Osteocyte (in vitro differentiated cells): ENCODE measurements at regions not wholly inside any gene's neighbourhood (a gene's known extent, or its start where the extent isn't known, plus 50 kb on each side); places are given as distances from the start of the nearest gene placed in this dataset.
"Not testable (repeated sequence)": the region's sequence is repeated elsewhere in the genome, so short reads cannot be mapped to it uniquely, and the experiment has no call there.

ENCODE experiments used
- DNase-seq: peaks from one replicate; pipeline ENCODE4 v3.0.0; 2021; ENCODE audit warnings: mixed read lengths; ENCODE audit not compliant: unreplicated experiment; ENCODE audit errors: extremely low spot score
- H3K27ac Mint-ChIP-seq: one replicate; pipeline ENCODE4 v1.8.0; 2021; ENCODE audit warnings: mild to moderate bottlenecking, mixed read lengths; ENCODE audit not compliant: unreplicated experiment
- H3K27me3 Mint-ChIP-seq: one replicate; pipeline ENCODE4 v1.8.0; 2021; ENCODE audit warnings: mixed read lengths; ENCODE audit not compliant: unreplicated experiment
- H3K36me3 Mint-ChIP-seq: one replicate; pipeline ENCODE4 v1.8.0; 2021; ENCODE audit warnings: mixed read lengths; ENCODE audit not compliant: unreplicated experiment
- H3K4me1 Mint-ChIP-seq: one replicate; pipeline ENCODE4 v1.8.0; 2021; ENCODE audit warnings: mixed read lengths; ENCODE audit not compliant: unreplicated experiment
- H3K4me3 Mint-ChIP-seq: one replicate; pipeline ENCODE4 v1.8.0; 2021; ENCODE audit warnings: mild to moderate bottlenecking, moderate library complexity, mixed read lengths; ENCODE audit not compliant: unreplicated experiment
- H3K9me3 Mint-ChIP-seq: one replicate; pipeline ENCODE4 v1.8.0; 2021; ENCODE audit warnings: mixed read lengths; ENCODE audit not compliant: unreplicated experiment
- TF ChIP-seq, protein P1 (sequence below): fragments of 200-600 bp; sonication (generic); IDR thresholded peaks from 2 replicates; pipeline ENCODE4 v1.5.0; 2021; ENCODE audit warnings: antibody characterized with exemption, mild to moderate bottlenecking, moderate library complexity

DNA sequence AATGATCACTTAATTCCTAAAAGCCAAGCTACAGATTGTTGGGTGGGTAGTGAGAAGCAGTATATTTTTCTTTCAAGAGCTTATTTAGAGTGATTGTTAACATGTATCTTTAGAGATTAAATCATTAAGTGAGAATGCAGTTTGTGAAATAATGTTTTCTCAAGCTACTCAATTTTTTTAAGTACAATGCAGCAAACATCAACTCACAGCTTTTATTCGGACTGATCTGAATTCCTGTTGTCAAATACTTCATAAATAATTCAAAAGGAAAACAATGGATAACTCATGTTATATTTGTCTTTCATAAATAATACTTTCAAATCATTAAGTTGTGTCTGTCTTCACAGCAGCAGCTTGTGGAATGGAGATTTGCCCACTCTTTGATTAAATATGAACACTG lies 271.1 kb upstream of the DEPDC1 start:
- H3K9me3 Mint-ChIP-seq: peaks cover 6% of the 10 kb centered on the region
- H3K27ac Mint-ChIP-seq: no peak overlapping the region
- H3K4me3 Mint-ChIP-seq: no peak overlapping the region

DNA sequence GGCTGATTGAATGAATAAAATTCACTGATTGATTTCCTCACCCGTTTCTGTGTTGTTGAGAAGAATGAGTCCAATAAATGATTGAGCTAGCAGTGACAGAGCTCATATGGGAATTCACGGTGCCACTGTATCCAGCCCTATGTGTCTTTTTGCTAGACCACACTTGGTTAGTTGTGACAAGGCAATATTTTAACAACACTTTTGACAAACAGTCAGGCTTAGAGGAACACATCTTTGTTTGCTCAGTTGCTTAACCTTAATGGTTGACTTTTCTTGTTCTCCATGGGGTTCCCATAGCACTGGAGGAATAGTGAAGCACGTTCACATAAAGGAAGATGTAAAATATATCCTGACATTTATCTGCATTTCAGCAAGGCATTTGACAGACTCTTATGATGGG lies 273.9 kb upstream of the DEPDC1 start:
- Mint-ChIP-seq H3K36me3 (no peaks in the 10 kb centered on the region), H3K27ac (no peak overlapping the region)
- no peak for DNase-seq

More for the DNA sequence above, 271.1 kb upstream of the DEPDC1 start:
- TF ChIP-seq, protein P1, sequence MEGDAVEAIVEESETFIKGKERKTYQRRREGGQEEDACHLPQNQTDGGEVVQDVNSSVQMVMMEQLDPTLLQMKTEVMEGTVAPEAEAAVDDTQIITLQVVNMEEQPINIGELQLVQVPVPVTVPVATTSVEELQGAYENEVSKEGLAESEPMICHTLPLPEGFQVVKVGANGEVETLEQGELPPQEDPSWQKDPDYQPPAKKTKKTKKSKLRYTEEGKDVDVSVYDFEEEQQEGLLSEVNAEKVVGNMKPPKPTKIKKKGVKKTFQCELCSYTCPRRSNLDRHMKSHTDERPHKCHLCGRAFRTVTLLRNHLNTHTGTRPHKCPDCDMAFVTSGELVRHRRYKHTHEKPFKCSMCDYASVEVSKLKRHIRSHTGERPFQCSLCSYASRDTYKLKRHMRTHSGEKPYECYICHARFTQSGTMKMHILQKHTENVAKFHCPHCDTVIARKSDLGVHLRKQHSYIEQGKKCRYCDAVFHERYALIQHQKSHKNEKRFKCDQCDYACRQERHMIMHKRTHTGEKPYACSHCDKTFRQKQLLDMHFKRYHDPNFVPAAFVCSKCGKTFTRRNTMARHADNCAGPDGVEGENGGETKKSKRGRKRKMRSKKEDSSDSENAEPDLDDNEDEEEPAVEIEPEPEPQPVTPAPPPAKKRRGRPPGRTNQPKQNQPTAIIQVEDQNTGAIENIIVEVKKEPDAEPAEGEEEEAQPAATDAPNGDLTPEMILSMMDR: no peak
- H3K36me3 Mint-ChIP-seq: no peaks in the 10 kb centered on the region
- no peaks in the 10 kb centered on the region for H3K27me3 Mint-ChIP-seq
- no peaks in the 10 kb centered on the region for H3K4me1 Mint-ChIP-seq
- DNase-seq: no peak

DNA sequence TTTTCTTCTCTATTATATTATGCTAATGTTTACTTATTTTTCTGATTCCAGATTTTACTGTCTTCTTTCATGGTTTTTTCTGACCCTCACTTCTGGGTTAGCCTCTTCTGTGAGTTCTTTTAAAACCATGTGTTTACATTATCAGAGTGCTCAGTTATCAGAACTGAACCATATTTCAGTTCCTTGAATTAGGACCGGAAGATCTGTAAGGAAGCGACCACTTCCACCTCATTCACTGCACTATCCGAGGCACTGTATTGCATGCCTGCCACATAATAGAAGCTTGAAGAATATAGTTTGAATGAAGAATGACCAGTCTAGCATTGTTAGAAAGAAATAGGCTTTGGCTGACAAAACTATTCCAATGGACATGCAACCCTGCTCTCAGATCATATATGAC lies 281.0 kb upstream of the DEPDC1 start:
- Mint-ChIP-seq H3K27ac (no peak overlapping the region), H3K9me3 (peaks cover 18% of the 10 kb centered on the region)
- DNase-seq: no peak

More for the DNA sequence above, 273.9 kb upstream of the DEPDC1 start:
- H3K4me1 Mint-ChIP-seq: no peaks in the 10 kb centered on the region
- no peak overlapping the region for H3K4me3 Mint-ChIP-seq
- H3K27me3 Mint-ChIP-seq: no peaks in the 10 kb centered on the region
- no peaks in the 10 kb centered on the region for H3K9me3 Mint-ChIP-seq
- TF ChIP-seq, protein P1: no peak

DNA sequence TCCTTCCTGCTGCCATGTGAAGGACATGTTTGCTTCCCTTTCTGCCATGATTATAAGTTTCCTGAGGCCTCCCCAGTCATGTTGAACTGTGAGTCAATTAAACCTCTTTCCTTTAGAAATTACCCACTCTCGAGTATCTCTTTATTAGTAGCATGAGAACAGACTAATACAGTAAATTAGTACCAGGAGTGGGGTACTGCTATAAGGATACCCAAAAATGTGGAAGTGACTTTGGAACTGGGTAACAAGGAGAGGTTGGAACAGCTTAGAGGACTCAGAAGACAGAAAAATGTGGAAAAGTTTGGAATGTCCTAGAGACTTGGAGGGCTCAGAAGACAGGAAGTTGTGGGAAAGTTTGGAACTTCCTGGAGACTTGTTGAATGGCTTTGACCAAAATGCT lies 283.0 kb upstream of the DEPDC1 start:
- not testable (repeated sequence) for H3K4me1 Mint-ChIP-seq, H3K27ac Mint-ChIP-seq, H3K36me3 Mint-ChIP-seq, H3K4me3 Mint-ChIP-seq, DNase-seq, H3K27me3 Mint-ChIP-seq
- H3K9me3 Mint-ChIP-seq: peaks cover 18% of the 10 kb centered on the region

More for the DNA sequence above, 281.0 kb upstream of the DEPDC1 start:
- Mint-ChIP-seq H3K36me3 (no peaks in the 10 kb centered on the region), H3K4me1 (no peaks in the 10 kb centered on the region), H3K27me3 (no peaks in the 10 kb centered on the region), H3K4me3 (no peak overlapping the region)
- TF ChIP-seq, protein P1: no peak

GRCh38 chr1:68780919-68781318 lies 284.0 kb upstream of the DEPDC1 start:
- TF ChIP-seq, protein P1: no peak
- Mint-ChIP-seq H3K27me3 (no peaks in the 10 kb centered on the region), H3K9me3 (peaks cover 18% of the 10 kb centered on the region), H3K36me3 (no peaks in the 10 kb centered on the region), H3K4me3 (no peak overlapping the region), H3K27ac (no peak overlapping the region), H3K4me1 (no peaks in the 10 kb centered on the region)
- no peak for DNase-seq

GRCh38 chr1:68782890-68783289 lies 286.0 kb upstream of the DEPDC1 start:
- no peak overlapping the region for H3K27ac Mint-ChIP-seq
- no peaks in the 10 kb centered on the region for H3K27me3 Mint-ChIP-seq
- TF ChIP-seq, protein P1: no peak
- H3K36me3 Mint-ChIP-seq: no peaks in the 10 kb centered on the region
- DNase-seq: no peak
- no peak overlapping the region for H3K4me3 Mint-ChIP-seq
- H3K9me3 Mint-ChIP-seq: peaks cover 21% of the 10 kb centered on the region
- no peaks in the 10 kb centered on the region for H3K4me1 Mint-ChIP-seq
